GM19239 (cell line): ENCODE measurements at regions not wholly inside any gene's neighbourhood (a gene's known extent, or its start where the extent isn't known, plus 50 kb on each side); places are given as distances from the start of the nearest gene placed in this dataset.
"Not testable (repeated sequence)": the region's sequence is repeated elsewhere in the genome, so short reads cannot be mapped to it uniquely, and the experiment has no call there.

Experiments used
- DNase-seq: peaks from one replicate; pipeline ENCODE4 v3.0.0; 2011; ENCODE audit warnings: low spot score; ENCODE audit not compliant: insufficient read length
- FAIRE-seq: peaks from 2 replicates; lab custom pipeline; 2011; peaks lifted over from hg19 to GRCh38; lab: Jason Lieb, UNC

DNA sequence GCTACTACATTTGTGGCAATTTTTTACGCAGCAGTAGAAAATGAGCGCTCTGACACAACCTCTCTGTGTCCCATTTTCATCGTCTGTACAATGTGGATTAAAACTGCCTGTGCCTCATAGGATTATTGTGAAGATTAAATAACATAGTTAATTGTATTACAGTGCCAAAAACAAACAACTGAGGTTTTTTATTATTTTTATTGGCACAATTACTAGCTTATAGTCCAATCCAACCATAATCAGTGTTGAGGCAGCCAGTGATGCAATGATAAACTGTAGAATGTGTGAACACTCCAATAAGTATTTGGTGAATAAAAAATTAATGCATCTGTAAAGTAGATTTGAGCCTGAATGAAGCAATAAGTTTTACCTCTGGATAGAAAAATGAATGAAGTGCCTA is 588.3 kb downstream of the DNAH5 start:
- DNase-seq (no peak), FAIRE-seq (no peak)

DNA sequence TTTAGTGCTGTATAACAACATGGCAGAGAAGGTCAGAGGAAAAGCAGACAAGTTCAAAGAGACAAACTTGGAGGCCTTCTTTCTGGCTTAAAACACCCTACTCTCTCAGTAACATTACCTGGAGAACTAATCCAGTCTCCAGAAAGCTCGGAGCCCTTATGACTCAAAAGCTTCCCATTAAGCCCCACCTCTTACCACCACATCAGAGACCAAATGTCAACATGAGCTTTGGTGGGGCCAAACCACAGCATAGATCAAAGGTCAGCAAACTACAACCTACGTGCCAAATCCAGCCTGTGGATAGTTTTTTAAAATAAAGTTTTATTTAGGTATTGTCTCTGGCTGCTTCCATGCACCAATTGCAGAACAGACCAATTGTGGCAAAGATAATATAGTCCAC is 589.9 kb downstream of the DNAH5 start:
- FAIRE-seq = no peak
- DNase-seq = no peak

DNA sequence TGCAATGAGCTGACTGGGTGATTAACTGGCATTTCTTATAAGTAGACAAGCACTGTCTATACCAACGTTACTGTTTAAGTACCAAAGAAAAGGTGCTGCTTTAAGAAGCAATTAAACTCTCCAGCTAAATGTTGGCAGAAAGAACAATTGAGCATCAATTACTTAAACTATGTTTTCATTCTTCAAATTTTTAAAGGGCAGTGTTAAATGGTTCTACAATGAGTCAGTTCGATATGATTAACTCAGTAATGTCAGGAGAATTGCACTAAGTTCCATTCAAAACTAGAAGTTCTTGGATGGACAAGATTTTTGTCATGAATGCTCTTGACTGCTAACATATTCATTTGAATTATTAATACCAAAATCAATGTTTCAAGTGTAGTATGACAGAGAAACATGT is 593.7 kb downstream of the DNAH5 start:
- FAIRE-seq = no peak
- no peak for DNase-seq

DNA sequence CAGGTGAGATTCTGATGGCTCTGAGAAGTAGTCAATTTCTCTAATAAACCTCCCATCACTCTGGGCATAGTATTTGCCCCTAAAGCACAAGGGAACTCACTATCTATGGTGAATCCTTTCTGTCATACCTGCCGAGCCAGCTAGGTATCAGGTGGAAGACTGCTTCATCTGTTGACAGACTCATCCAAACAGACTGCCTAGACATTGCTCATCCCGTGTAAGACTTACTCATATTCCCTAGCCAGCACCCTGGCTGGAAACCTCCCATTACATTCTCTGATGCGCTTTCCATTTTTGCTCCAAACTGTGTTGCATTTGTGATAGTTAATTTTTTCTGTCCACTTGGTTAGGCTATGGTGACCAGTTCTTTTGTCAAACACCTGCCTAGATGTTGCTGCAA is 595.9 kb downstream of the DNAH5 start:
- FAIRE-seq = no peak
- DNase-seq = no peak

DNA sequence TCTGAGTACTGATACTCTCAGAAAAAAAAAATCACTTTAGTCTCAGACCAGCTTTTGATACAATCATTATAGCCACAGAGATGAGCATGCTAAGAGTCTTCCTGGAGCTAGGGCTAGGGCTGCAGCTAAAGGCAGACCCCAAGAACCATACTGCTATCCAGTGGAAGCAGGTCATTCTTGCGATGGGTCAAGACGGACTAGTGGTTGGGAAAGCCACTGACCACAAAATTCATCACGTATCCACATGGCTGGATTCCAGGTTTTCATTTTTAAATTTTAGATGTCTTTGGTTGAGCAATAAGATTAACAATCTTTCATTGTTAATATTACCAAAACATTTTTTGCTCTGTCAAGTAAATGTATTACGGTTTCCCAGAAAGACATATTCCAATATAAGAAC is 598.1 kb downstream of the DNAH5 start:
- DNase-seq (no peak), FAIRE-seq (no peak)

DNA sequence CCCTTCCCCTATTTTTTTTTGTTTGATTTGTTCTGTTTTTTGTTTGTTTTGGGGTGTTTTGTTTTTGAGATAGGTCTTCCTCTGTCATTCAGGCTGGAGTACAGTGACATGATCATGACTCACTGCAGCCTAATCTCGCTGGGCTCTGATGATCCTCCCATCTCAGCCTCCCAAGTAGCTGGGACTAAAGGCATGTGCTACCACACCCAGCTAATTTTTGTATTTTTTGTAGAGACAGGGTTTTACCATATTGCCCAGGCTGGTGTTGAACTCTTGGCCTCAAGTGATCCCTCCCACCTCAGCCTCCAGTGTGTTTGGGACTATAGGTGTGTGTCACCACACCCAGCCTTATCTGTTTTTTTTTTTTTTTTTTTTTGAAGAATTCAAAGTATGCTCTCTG is 605.4 kb downstream of the DNAH5 start:
- DNase-seq (no peak), FAIRE-seq (no peak)

DNA sequence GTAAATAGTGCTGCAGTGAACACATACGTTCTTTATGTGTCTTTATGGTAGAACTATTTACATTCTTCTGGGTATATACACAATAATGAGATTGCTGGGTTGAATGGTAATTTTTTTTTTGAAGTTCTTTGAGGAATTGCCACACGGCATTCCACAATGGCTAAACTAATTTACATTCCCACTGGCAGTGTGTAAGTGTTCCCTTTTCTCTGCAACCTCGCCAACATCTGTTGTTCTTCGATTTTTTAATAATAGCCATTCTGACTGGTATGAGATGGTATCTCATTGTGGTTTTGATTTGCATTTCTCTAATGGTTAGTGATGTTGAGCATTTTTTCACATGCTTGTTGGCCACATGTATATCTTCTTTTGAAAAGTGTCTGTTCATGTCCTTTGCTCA is 609.5 kb downstream of the DNAH5 start:
- not testable (repeated sequence) for DNase-seq, FAIRE-seq

DNA sequence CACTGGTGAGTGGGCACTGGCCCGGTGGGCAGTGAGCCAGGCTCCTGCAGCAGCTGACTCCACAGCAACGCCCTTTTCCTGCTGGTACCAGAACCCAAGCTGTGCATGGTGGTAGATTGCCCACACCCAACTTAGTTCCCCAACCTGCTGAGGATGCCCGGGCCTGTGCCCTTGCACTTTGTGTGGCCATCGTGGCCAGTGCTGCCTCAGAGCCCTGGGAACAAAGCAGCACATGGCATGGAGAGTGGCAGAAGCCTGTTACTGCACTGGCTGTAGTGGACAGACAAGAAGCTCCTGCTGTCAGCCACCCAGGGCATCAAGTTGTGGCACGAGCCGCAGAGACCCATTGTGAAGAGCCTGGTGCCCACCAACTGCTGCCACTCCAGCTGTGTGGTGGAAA is 612.9 kb downstream of the DNAH5 start:
- DNase-seq (no peak), FAIRE-seq (no peak)

DNA sequence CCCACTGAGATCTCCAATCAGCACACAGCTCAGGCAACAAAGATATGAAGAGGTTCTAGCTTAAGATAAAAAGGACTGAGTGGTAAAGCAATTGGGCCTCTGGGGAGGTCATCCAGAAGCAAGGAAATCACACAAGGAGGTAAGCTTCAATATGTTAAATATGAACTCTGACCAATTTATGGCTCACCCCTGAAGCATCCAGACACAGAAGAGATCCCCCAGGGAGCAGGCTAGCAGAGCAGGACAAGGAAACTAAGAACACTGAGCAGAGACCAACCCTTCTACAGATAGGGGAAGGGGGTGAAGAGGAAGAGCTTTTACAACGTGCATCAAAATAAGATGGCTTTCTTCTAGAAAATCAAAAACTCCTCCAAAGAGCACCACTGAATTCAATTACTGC is 616.2 kb downstream of the DNAH5 start:
- no peak for DNase-seq
- FAIRE-seq = no peak

DNA sequence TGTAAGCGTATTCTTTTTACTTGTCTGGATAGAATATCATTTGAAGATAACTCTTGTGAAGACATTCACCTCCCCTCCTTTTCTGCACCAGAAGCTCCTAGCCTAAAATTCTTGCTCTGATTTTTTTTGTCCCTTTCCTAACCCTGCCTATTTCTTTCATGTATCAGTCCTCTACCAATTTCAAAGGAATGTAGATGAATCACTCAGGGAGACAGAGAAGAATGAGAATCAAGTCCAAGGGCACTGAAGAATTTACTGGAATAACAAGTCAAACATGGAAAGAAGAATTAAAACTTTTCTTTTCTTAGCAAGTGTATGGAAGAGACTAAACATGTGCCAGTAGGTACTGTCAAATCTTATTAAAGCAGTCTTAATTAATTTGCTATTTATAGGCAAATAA is 618.7 kb downstream of the DNAH5 start:
- no peak for DNase-seq
- no peak for FAIRE-seq

DNA sequence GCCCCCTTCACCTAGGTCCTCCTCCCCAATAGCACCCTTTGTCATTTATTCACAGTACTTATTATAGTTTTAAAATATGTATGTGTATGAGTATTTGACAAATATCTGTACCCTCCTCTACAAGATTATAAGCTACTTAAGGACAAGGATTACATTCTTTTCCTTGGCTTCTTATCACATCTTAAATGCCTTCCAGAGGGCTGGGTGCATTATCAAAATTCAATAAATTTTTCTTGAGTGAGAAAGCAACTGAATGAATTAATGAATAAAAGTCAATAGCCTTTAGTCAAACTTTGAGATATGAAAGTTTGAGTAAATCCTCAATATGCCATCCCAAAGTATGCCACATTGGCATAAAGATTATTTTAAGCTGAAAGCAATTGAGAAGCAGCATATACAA is 621.7 kb downstream of the DNAH5 start:
- DNase-seq (no peak), FAIRE-seq (no peak)

DNA sequence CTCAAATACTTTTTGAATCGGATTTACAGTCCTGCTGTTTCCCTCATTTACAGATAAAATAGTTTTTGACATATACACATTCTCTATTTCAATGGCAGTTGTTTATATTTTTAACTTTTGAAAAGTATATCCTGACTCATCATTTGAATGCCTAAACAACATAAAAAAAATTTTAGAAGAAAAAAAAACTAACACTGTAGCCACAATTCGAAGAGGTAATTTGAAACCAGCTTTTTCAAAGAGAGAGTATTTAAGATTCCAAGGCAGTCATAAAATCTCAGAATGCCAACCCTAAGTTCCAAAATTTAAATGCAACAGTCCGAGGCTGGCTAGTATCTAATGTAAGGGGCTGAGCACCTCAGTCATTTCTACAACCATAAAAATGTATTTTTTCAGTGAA is 626.8 kb downstream of the DNAH5 start:
- DNase-seq = no peak
- FAIRE-seq = no peak

DNA sequence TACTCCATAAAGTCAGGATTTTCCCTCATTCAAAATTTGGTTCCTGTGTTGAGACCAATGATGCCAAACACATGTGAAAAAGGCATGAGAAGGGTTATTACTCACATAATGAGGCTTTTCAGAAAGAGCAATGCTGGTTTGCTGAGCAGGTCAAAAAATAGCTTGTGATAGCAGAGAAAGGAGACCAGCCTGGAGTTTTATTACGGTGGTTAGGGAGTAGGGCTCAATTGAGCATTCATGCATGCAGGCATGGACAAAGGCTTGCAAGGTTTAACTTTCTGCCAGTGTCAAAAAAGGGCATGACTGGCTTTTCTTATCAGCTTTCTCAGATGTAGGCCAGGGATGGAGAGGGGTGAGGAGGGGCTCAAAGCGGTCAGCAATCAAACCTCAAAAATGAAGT is 628.3 kb downstream of the DNAH5 start:
- FAIRE-seq = no peak
- no peak for DNase-seq

DNA sequence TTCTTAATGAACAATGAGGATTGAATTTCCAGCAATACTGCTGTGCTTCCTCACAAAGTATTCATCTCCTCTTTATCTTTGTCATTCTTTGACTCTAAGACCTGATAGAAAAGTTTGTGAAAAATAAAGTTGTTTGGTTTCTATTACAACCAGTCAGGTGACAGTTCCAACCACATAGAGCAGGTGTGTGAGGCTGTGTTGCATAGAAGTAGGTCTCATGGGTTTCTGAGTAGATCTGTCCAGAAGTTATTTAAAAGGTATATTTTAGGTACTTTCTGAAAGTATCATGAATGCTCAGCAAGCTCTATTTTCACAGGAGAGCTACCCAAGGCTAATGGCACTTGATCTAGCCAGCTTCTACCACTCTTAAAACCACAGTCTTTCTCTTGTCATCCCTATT is 637.0 kb downstream of the DNAH5 start:
- FAIRE-seq = no peak

DNA sequence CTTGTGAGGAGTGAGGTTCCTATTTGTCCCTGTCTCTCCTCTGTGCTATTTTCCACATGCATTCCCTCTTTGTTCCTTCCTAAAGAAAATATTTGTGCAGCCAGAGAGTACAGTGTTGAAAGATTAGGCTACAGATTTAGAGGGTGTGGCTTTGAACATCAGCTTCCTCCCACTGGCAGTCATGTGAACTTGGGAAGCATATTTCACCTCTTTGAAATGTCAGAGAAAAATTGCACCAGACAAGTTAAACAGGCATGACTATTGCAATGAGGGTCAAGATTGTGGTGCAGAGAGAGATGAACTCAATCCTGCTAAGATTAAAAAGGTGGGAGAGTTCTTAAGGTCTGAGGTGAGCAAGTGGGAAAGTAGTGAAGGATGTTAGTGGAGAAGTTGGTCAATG is 641.0 kb downstream of the DNAH5 start:
- no peak for FAIRE-seq
- DNase-seq = no peak

More for the DNA sequence above, 637.0 kb downstream of the DNAH5 start:
- no peak for DNase-seq

DNA sequence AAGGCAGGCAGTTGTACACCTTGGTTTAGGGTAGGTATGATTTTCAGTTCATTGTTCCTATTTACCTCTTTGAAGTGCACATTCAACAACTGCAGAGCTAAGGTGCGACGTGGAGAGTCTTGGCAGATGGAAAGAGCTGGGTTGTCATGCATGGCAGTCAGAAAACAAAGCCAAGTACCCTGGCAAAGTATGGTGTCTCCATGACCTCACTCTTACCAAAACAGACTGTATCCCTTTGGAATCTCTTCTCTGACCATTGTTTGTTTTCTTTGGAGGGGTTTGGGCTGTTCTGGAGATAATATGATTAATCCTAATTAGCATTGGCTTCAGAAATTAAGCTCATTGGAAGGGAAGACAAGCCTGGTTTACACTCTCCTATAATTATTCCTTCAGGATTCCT is 665.7 kb downstream of the DNAH5 start:
- DNase-seq (no peak), FAIRE-seq (no peak)

DNA sequence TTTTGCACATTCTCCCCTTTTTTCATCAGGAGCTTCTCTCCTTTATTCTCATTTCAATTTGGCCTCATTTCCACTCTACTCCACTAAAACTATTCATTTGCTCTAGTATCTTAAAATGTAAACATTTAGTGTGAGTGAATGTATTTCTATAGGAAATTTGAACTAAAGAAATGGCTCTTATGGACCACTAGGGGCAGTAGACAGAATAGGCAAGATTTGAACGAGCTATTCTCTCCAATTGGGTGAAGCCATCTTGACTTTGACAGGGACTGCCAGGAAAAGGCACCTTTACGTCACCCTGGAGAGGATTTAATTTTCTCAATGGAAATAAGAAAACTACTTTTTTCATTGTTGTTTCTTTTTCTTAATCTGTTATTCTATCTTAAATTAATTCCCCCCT is 666.3 kb downstream of the DNAH5 start:
- no peak for DNase-seq
- no peak for FAIRE-seq

DNA sequence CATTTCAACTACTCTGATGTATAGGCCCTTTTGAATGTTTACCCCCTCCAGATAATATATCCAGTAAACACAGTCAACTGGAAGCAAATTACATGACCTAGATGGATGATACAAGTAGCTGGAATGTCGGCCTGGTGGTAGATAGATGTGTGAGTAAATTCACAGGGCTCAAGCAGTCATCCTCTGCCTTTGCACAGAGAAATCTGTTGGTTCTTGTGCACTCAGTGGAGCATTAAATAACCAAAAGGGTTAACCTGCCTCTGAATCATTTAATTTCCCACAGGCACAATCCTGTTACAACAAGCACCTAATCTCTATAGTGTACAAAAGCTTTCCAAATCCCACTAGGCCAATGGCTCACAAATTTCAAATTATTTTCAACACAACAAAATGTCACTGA is 668.3 kb downstream of the DNAH5 start:
- DNase-seq (no peak), FAIRE-seq (no peak)

DNA sequence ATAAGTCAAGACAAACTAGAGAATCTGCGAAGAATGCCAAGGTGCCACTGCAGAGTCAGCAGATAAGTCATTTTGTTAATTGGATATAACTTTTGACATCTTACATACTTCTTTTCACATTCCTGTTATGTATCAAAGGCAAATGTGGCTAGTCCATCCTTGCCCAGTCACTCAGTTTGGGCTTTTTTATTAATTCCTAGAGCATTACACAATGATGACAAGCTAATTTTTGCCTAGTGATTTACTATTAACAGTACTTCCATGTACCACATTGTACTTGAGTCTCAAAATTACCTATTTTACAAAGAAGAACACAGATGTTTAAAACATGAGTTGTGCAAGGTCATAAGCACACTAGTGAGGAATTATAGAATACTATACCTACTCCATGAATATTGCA is 680.8 kb downstream of the DNAH5 start:
- FAIRE-seq (no peak), DNase-seq (no peak)

DNA sequence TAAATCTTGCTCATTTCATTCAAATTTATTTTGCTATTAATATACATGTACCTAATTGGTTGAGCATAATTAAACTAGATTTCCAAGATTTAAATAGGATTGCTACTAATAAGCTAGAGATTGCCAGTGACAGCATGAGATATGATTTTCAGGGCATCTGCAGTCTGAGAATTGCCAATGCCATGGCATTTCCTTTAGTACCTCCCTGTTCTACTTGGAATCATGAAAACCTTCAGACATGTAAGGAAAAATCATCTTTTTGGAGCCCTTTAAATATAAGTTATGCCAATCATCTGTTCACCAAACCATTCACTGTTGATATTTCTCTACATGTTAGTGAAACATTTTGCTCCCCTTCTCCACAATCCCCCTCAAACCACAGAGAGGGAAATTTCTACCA is 691.4 kb downstream of the DNAH5 start:
- FAIRE-seq = no peak
- DNase-seq = no peak

DNA sequence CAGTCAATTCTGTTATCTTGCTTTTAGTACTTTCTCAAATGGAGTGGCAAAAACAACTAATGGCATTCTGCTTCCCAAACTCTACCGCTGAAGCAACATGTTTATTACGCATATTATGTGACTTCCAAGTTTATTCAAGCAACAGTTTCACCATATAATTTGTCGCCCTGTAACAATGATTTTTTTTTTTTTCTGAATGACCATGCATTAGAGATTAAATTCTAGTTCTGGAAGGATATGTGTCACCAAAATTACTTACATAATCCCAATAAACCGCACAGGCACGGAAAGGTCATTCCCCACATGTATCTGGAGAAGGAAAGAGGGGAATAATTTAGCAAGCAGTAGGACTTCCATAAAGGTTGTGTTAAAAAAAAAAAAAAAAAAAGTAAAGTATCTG is 691.8 kb downstream of the DNAH5 start:
- no peak for DNase-seq
- FAIRE-seq = no peak

DNA sequence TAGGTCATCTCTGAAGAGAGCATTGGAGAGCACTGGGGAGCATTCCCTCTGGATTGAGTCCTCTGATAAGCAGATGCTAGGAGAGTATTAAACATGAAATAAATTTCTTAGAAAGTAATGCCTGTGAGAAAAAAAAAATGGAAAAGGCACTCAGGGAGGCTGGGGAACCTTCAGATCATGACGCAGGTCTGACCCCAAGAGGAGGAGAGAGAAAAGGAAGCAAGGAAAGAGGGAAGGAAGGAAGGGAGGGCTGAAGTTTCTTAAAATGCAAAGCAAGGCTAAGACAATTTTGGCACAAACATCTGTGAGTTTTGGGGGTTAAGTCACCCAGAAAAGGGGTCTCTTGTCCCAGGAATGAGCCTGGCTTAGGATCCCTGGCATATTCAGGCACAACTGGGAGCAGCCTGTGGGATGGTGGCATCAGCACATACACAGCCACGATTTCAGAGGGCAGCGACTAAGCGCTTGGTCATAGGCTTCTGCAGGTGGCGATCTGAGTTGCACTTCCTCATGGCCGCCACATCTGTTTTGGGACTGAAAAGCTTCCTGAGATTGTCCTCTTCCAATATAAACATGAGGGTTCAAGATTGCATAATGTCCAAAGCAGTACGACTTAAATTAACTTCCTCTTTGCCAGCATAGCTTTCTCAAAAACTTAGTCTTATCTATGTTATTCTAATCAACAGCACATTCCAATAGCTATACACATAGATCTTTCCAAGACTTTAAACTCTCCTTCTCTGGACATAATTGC is 692.7 kb downstream of the DNAH5 start:
- DNase-seq = no peak
- FAIRE-seq = no peak
